ENCODE measurements at regions not wholly inside any gene's neighbourhood (a gene's known extent, or its start where the extent isn't known, plus 50 kb on each side); places are given as distances from the start of the nearest gene placed in this dataset.

- DNase-seq: no peak
- Mint-ChIP-seq H3K27me3 (peaks cover 10% of the 10 kb centered on the region), H3K4me3 (no peak overlapping the region), H3K36me3 (ENCODE audit: low read depth) (no peaks in the 10 kb centered on the region), H3K27ac (no peak overlapping the region), H3K4me1 (no peaks in the 10 kb centered on the region), H3K9me3 (peaks cover 9% of the 10 kb centered on the region)
- no peak for ATAC-seq (ENCODE audit: low read depth)
- POLR2A ChIA-PET: no interaction called here
- intact Hi-C loops (cut with micrococcal nuclease): no loop called here
- TF ChIP-seq CTCF (IDR thresholded peaks at IDR 0.05): no peak
- CTCF ChIA-PET: no interaction called here
These were observed 351.4 kb downstream of the NPHP4 start for GRCh38 chr1:5640845-5641244.

- Mint-ChIP-seq H3K27me3 (peaks cover 10% of the 10 kb centered on the region), H3K9me3 (peaks cover 9% of the 10 kb centered on the region), H3K27ac (no peak overlapping the region), H3K4me3 (no peak overlapping the region), H3K4me1 (no peaks in the 10 kb centered on the region), H3K36me3 (ENCODE audit: low read depth) (no peaks in the 10 kb centered on the region)
- TF ChIP-seq CTCF (IDR thresholded peaks at IDR 0.05): no peak
- intact Hi-C loops (cut with micrococcal nuclease): no loop called here
- ChIA-PET POLR2A (no interaction called here), CTCF (no interaction called here)
- DNase-seq (no peak), ATAC-seq (ENCODE audit: low read depth) (no peak)
These were observed 353.0 kb downstream of the NPHP4 start for GRCh38 chr1:5639106-5639722.

GRCh38 chr1:5638582-5638981 lies 353.6 kb downstream of the NPHP4 start:
- TF ChIP-seq CTCF (IDR thresholded peaks at IDR 0.05): no peak
- POLR2A ChIA-PET: no interaction called here
- Mint-ChIP-seq H3K27ac (no peak overlapping the region), H3K36me3 (ENCODE audit: low read depth) (no peaks in the 10 kb centered on the region), H3K4me3 (no peak overlapping the region), H3K9me3 (peaks cover 9% of the 10 kb centered on the region), H3K4me1 (no peaks in the 10 kb centered on the region), H3K27me3 (peaks cover 10% of the 10 kb centered on the region)
- intact Hi-C loops (cut with micrococcal nuclease): no loop called here
- CTCF ChIA-PET: no interaction called here
- no peak for DNase-seq
- ATAC-seq (ENCODE audit: low read depth): no peak

- H3K36me3 Mint-ChIP-seq (ENCODE audit: low read depth): no peaks in the 10 kb centered on the region
- peaks cover 9% of the 10 kb centered on the region for H3K9me3 Mint-ChIP-seq
- ATAC-seq (ENCODE audit: low read depth) (no peak), DNase-seq (no peak)
- H3K27me3 Mint-ChIP-seq: peaks cover 7% of the 10 kb centered on the region
- CTCF ChIA-PET: no interaction called here
- no peak for TF ChIP-seq CTCF (IDR thresholded peaks at IDR 0.05)
- no peak overlapping the region for H3K4me3 Mint-ChIP-seq
- POLR2A ChIA-PET: no interaction called here
- no peaks in the 10 kb centered on the region for H3K4me1 Mint-ChIP-seq
- intact Hi-C loops (cut with micrococcal nuclease): no loop called here
- no peak overlapping the region for H3K27ac Mint-ChIP-seq
These were observed 355.1 kb downstream of the NPHP4 start for GRCh38 chr1:5637171-5637570.

- Mint-ChIP-seq H3K4me1 (no peaks in the 10 kb centered on the region), H3K27ac (no peak overlapping the region), H3K27me3 (peaks cover 7% of the 10 kb centered on the region), H3K36me3 (ENCODE audit: low read depth) (no peaks in the 10 kb centered on the region), H3K4me3 (no peak overlapping the region), H3K9me3 (peaks cover 4% of the 10 kb centered on the region)
- ChIA-PET CTCF (no interaction called here), POLR2A (no interaction called here)
- no peak for DNase-seq
- no peak for ATAC-seq (ENCODE audit: low read depth)
- intact Hi-C loops (cut with micrococcal nuclease): no loop called here
- TF ChIP-seq CTCF (IDR thresholded peaks at IDR 0.05): no peak
These were observed 357.3 kb downstream of the NPHP4 start for GRCh38 chr1:5634893-5635292.

Data from activated B cell treated with CpG ODN at 0.5 μM for 24 hours (primary cell).